22Rv1 (cell line): ENCODE measurements at regions not wholly inside any gene's neighbourhood (a gene's known extent, or its start where the extent isn't known, plus 50 kb on each side); places are given as distances from the start of the nearest gene placed in this dataset.

ENCODE experiments used
- H3K27ac ChIP-seq: fragments of 450-650 bp; 2 replicates; pipeline ENCODE4 v1.5.1; 2017
- ZFX ChIP-seq: fragments of 450-650 bp; IDR thresholded peaks from 2 replicates; pipeline ENCODE4 v1.6.1; 2017; ENCODE audit warnings: antibody characterized with exemption, borderline replicate concordance
- TF ChIP-seq, protein P1 (sequence below): fragments of 450-650 bp; IDR thresholded peaks from 2 replicates; pipeline ENCODE4 v1.5.1; 2017; ENCODE audit warnings: mild to moderate bottlenecking

DNA sequence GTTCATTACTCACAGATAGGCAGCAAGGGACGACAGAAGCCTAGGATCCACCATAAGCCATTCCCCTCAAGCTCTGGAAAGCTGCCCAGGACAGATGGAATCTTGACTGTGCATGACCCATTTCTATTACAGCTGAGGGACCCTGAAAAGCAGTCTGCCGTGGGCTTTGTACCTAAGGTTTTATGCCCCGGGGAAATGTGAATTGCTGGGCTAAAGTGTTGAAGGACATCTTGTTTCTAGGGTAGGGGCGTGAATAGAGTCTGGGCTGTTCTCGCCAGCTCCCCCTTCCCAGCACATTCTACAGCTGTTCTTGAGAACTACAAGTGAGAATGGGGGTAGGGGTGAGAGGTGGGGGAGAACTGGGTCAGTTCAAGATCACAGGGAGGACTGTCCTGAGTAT is 53.6 kb upstream of the TMTC4 start:
- H3K27ac ChIP-seq, result no peak overlapping the region
- TF ChIP-seq ZFX, result no peak
- TF ChIP-seq, protein P1, sequence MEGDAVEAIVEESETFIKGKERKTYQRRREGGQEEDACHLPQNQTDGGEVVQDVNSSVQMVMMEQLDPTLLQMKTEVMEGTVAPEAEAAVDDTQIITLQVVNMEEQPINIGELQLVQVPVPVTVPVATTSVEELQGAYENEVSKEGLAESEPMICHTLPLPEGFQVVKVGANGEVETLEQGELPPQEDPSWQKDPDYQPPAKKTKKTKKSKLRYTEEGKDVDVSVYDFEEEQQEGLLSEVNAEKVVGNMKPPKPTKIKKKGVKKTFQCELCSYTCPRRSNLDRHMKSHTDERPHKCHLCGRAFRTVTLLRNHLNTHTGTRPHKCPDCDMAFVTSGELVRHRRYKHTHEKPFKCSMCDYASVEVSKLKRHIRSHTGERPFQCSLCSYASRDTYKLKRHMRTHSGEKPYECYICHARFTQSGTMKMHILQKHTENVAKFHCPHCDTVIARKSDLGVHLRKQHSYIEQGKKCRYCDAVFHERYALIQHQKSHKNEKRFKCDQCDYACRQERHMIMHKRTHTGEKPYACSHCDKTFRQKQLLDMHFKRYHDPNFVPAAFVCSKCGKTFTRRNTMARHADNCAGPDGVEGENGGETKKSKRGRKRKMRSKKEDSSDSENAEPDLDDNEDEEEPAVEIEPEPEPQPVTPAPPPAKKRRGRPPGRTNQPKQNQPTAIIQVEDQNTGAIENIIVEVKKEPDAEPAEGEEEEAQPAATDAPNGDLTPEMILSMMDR, result no peak

DNA sequence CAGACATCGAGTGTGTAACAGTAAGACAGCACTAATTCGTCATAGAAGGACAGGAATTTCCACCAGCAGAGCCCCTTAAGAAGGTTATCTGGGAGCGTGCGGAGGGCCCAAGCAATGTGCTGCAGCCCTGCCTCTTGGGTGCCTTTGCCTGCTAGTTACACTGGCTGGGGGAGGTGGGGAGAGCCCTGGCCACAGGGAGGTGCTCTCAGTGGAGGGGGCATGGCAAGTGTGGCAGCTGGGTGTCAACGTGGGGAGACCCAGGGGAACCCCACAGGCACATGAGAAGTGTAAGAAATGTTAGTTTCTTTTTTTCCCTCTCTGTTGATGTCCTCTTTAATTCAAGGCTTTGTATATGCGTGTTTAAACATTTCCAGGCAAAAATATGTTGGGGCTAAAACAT is 50.9 kb upstream of the TMTC4 start:
- H3K27ac ChIP-seq, result no peak overlapping the region
- no peak for TF ChIP-seq ZFX
- TF ChIP-seq, protein P1, result no peak

DNA sequence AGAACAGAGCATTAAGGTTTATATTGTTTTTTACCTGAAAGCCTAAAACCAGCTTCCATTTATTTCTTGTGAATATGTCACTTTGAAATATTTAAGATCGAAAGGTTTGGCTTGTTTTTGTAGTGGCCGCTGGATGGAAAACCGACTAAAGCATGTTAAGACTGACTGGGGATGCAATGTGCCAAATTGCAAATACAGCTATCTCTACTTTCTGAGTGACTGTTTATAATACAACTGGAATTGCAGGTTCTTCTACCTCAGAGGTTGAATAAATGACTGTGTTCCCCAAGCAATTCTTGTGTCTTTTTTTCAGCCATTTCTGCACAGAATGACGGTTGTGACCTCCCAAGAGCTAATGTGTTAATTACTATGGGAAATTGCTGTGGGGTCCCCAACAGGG is 50.0 kb upstream of the TMTC4 start:
- TF ChIP-seq, protein P1, result no peak
- TF ChIP-seq ZFX, result no peak
- no peak overlapping the region for H3K27ac ChIP-seq
